ENCODE measurements at regions not wholly inside any gene's neighbourhood (a gene's known extent, or its start where the extent isn't known, plus 50 kb on each side); places are given as distances from the start of the nearest gene placed in this dataset.

GRCh38 chrX:14386981-14387380, 142.4 kb upstream of the GLRA2 start:
- BruUV-seq (replicated peaks) = no TSS peak
- Mint-ChIP-seq H3K27me3 (ENCODE audit: insufficient read depth, unreplicated experiment) (no peaks in the 10 kb centered on the region), H3K9me3 (ENCODE audit: unreplicated experiment) (no peaks in the 10 kb centered on the region), H3K36me3 (ENCODE audit: insufficient read depth, unreplicated experiment) (no peaks in the 10 kb centered on the region), H3K4me3 (ENCODE audit: unreplicated experiment) (no peak overlapping the region), H3K4me1 (ENCODE audit: insufficient read depth, unreplicated experiment) (no peaks in the 10 kb centered on the region), H3K27ac (ENCODE audit: low read depth, unreplicated experiment) (no peak overlapping the region)
- POLR2A ChIA-PET = no interaction called here
- intact Hi-C loops (cut with micrococcal nuclease) = no loop called here
- DNase-seq (ENCODE audit: unreplicated experiment) = no peak
- TF ChIP-seq CTCF (IDR thresholded peaks at IDR 0.05; ENCODE audit: unreplicated experiment) = no peak
- CTCF ChIA-PET = no interaction called here

- H3K4me1 Mint-ChIP-seq (ENCODE audit: insufficient read depth, unreplicated experiment) = no peaks in the 10 kb centered on the region
- H3K27ac Mint-ChIP-seq (ENCODE audit: low read depth, unreplicated experiment) = no peak overlapping the region
- no TSS peak for BruUV-seq (replicated peaks)
- TF ChIP-seq CTCF (IDR thresholded peaks at IDR 0.05; ENCODE audit: unreplicated experiment) = no peak
- ChIA-PET CTCF (no interaction called here), POLR2A (no interaction called here)
- H3K4me3 Mint-ChIP-seq (ENCODE audit: unreplicated experiment) = no peak overlapping the region
- H3K27me3 Mint-ChIP-seq (ENCODE audit: insufficient read depth, unreplicated experiment) = peaks cover 12% of the 10 kb centered on the region
- no peaks in the 10 kb centered on the region for H3K36me3 Mint-ChIP-seq (ENCODE audit: insufficient read depth, unreplicated experiment)
- no peak for DNase-seq (ENCODE audit: unreplicated experiment)
- intact Hi-C loops (cut with micrococcal nuclease) = no loop called here
- H3K9me3 Mint-ChIP-seq (ENCODE audit: unreplicated experiment) = no peaks in the 10 kb centered on the region
Measured at GRCh38 chrX:14380044-14380443, 149.3 kb upstream of the GLRA2 start.

- H3K36me3 Mint-ChIP-seq (ENCODE audit: insufficient read depth, unreplicated experiment) = no peaks in the 10 kb centered on the region
- intact Hi-C loops (cut with micrococcal nuclease) = no loop called here
- no peak overlapping the region for H3K27ac Mint-ChIP-seq (ENCODE audit: low read depth, unreplicated experiment)
- ChIA-PET POLR2A (no interaction called here), CTCF (no interaction called here)
- no peaks in the 10 kb centered on the region for H3K4me1 Mint-ChIP-seq (ENCODE audit: insufficient read depth, unreplicated experiment)
- no peaks in the 10 kb centered on the region for H3K9me3 Mint-ChIP-seq (ENCODE audit: unreplicated experiment)
- H3K27me3 Mint-ChIP-seq (ENCODE audit: insufficient read depth, unreplicated experiment) = peaks cover 12% of the 10 kb centered on the region
- no peak for DNase-seq (ENCODE audit: unreplicated experiment)
- TF ChIP-seq CTCF (IDR thresholded peaks at IDR 0.05; ENCODE audit: unreplicated experiment) = no peak
- BruUV-seq (replicated peaks) = no TSS peak
- H3K4me3 Mint-ChIP-seq (ENCODE audit: unreplicated experiment) = no peak overlapping the region
Measured at GRCh38 chrX:14377427-14377826, 151.9 kb upstream of the GLRA2 start.

GRCh38 chrX:14363728-14364127, 165.6 kb upstream of the GLRA2 start:
- CTCF ChIA-PET = interaction anchor here (0.6 to 1.1 kb wide), 4 partner anchors 28 to 444 kb away, joined by 3 to 6 read pairs (median 3); no protein-coding TSS in a partner anchor
- Mint-ChIP-seq H3K27me3 (ENCODE audit: insufficient read depth, unreplicated experiment) (no peaks in the 10 kb centered on the region), H3K36me3 (ENCODE audit: insufficient read depth, unreplicated experiment) (no peaks in the 10 kb centered on the region), H3K27ac (ENCODE audit: low read depth, unreplicated experiment) (no peak overlapping the region), H3K9me3 (ENCODE audit: unreplicated experiment) (no peaks in the 10 kb centered on the region), H3K4me1 (ENCODE audit: insufficient read depth, unreplicated experiment) (no peaks in the 10 kb centered on the region), H3K4me3 (ENCODE audit: unreplicated experiment) (no peak overlapping the region)
- DNase-seq (ENCODE audit: unreplicated experiment) = no peak
- no peak for TF ChIP-seq CTCF (IDR thresholded peaks at IDR 0.05; ENCODE audit: unreplicated experiment)
- intact Hi-C loops (cut with micrococcal nuclease) = no loop called here
- POLR2A ChIA-PET = interaction anchor here (0.6 kb wide), 1 partner anchor 1191 kb away, joined by 5 read pairs; no protein-coding TSS in a partner anchor
- BruUV-seq (replicated peaks) = no TSS peak
